Inflammatory macrophage (primary cell): ENCODE measurements at regions not wholly inside any gene's neighbourhood (a gene's known extent, or its start where the extent isn't known, plus 50 kb on each side); places are given as distances from the start of the nearest gene placed in this dataset.

Experiments used
- DNase-seq, 2 donors: peaks; one replicate each; pipeline ENCODE4 v3.0.0-alpha.2; 2020 to 2022

GRCh38 chr16:79809376-79809775, 208.8 kb upstream of the MAF start:
- DNase-seq: no peak

GRCh38 chr16:79808731-79809130, 208.2 kb upstream of the MAF start:
- DNase-seq: no peak

GRCh38 chr16:79806757-79807156, 206.2 kb upstream of the MAF start:
- DNase-seq: no peak

GRCh38 chr16:79805621-79806020, 205.1 kb upstream of the MAF start:
- DNase-seq: no peak

DNA sequence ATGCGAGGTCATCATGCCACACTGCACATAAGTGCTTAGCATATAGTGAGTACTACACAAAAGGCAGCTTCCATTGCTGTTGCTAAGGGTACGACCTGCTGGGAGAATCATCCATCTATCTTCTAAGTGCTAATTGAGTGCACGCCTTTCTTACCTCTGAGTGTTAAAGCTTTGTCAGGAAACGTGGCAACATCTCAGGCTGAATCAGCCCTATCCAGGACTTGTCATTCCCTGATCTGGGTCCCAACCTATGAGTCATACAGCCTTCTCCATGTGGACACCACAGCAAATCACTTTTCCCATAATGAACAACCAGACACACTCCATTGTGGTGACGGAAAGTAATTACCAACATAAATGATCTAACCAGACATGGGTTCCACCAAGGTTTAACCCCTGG, 201.1 kb upstream of the MAF start:
- DNase-seq: no peak

GRCh38 chr16:79800016-79800608, 199.6 kb upstream of the MAF start:
- DNase-seq: no peak

DNA sequence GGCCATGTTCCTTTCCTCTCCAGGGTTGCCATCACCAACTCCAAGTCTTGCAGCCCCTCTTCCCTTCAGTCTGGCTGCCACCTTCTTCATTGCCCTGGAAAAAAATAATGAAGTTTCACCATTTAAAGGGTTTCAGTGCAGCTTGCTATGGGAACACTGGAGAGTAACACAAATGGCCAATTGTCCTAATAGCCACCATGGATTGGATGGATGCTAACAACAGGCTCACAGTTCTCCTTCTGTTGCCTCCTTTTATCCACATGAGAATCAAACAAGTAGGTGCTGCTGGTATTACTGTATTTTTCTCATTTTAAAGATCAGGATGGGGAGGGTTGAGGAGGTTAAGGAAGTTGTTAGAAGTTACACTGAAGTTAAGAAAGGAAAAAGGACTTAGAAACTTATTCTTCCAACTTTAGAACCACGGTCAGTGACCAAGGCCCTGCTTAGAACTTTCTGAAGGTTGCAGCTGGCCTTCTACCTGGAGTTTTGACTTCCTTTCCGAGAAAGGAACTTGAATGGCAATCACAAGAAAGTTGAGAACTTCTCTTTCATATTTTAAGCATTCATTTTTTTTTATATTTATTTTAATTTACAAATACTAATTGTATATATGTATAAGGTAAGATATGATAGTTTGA, 198.0 kb upstream of the MAF start:
- no peak for DNase-seq

GRCh38 chr16:79797486-79797885, 196.9 kb upstream of the MAF start:
- DNase-seq: no peak

DNA sequence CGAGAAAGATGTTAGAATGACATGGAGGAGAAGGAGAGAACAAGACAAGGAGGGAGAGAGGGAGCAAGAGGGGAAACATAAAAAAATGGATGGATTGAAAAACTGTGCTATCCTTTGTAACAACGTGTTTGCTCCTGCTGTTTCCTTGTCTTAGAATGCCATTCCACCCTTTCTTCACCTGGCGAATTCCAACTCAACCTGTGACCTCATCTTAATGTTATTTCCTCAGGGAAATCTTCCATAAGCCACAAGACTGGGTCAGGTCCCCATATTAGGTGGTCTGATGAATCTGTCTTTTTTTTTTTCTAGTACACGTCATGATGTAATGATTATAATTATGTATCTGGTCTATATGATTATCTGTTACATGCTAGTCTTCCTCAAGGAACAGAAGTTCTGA, 195.0 kb upstream of the MAF start:
- DNase-seq: no peak

DNA sequence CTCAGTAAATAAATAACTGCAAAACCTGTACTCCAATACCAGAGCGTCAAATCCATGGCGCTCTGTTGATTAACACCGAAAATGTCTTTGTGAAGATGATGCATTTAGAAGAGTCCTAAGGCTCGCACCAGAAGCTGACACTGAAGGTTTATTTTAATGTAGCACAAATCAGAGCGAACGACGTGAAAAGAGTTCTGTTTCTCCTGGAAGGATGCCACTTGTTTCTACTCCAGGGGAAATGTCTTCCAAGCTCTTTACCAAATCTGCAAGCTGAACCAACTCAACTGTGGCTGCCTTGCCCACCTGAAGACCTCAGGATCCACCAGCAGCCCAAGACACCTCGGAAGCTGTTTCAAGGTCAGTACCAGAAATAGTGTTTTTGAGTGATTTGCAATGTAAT, 194.4 kb upstream of the MAF start:
- DNase-seq: no peak

- no peak for DNase-seq
These were observed 192.3 kb upstream of the MAF start for GRCh38 chr16:79792664-79793351.

GRCh38 chr16:79792076-79792475, 191.5 kb upstream of the MAF start:
- no peak for DNase-seq

DNA sequence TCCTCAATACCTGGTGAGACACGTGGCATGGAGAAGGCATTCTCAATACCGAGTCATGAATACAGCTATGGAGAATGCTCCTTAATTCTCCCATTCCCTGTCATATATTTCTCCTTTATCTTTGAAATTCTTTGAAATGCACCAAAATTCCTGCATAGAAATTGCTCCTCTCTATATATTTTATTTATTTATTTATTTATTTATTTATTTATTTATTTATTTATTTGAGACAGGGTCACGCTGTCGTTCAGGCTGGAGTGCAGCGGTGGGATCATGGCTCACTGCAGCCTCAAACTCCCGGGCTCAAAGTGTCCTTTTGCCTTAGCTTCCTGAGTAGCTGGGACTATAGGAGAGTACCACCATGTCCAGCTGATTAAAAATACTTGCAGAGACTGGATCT, 190.3 kb upstream of the MAF start:
- no peak for DNase-seq

DNA sequence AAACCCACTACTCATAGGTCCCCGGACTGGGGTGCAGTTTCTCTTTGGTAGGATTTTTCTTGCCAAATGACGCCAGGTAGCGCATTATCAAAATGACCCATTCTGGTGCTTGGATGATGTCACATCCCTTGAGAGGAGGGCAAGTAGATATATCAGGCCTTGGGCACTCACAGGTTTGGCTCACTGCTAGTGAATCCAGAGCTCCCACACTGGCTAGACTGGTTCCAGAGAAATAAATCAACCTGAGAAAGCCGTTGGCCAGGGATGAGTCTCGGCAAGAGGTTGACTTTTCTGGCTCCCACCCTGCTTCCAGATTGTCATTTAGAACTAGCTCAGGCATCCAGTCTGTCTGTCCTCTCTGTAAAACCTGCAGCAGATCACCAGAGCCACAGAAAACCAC, 188.4 kb upstream of the MAF start:
- DNase-seq: no peak

GRCh38 chr16:79786389-79786788, 185.9 kb upstream of the MAF start:
- no peak for DNase-seq

DNA sequence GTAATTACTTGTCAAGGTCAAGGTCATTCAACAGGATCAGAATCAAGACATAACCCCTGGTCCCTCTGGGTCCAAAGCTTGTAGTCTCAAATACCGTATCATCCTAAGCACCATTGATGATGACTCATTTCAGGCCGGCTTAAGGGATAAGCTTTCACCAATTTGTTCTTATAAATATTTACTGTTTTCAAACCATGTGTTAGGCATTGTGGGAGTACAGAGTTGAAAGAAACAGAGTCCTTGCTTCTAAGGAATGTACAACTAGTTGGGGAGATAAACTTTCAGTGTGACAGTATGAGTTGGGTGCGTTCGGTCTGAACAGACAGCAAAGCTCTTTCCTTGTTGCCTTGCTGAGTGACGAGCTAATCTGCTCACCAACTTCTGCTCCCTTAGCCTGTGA, 183.5 kb upstream of the MAF start:
- no peak for DNase-seq

DNA sequence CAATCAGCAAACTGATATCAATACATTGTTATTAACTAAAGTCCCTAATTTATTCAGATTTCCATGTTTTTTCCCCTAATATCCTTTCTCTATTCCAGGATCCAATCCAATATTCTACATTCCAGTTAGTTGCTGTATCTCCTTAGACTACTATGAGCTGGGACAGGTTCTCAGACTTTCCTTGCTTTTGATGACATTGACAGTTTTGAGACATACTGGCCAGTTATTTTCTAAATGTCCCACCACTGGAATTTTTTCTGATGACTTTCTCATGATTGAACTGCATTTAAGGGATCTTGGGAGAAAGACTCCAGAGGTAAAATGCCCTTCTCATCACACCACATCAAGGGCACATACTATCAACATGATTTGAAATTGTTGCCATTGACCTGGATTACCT, 177.1 kb upstream of the MAF start:
- no peak for DNase-seq

DNA sequence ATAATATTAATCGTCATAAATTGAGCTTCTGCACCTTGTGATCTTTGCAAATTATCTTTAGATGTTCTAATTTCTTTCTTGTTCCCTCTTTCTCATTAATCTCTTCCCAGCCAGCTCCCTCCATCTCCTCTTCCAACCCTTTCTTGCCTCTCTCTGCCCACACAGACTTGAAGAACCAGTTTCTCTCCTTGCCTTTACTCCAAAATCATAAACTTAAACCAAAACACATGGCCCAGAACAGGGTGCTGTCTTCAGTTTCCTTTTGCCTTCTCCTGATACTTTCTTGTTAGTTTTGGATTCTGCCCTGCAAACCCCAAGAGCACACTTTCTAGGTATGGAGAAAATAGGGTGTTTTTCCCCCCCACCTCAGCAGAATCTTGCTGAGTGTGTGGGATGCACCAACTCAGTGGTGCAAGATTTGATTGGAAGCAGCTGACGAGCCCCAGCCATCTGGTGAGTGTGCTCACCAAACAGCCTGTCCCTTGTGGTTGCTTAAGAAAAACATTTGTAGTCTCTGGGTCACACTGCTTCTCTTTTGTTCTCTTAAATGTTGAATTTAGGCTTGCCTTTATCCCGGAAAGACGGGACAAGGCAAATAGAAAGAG, 175.8 kb upstream of the MAF start:
- DNase-seq: no peak

DNA sequence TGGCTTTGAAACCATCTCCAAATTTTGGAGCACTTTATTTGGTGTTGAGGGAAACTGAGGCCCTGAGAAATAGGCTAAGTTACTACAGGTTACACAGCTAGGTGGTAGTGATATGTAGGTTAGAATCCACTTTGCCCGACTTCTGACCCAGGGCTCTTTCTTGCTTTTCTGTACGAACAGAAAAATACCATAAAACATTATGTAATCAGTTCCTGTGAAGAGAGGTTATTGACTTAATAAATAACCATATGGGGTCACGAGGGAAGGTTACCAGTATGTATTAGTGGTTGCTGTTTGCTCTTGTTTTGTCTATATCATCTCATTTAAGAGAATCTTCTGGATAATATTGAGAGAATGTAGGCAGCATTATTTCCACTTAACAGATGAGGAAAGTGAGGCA, 172.2 kb upstream of the MAF start:
- no peak for DNase-seq

DNA sequence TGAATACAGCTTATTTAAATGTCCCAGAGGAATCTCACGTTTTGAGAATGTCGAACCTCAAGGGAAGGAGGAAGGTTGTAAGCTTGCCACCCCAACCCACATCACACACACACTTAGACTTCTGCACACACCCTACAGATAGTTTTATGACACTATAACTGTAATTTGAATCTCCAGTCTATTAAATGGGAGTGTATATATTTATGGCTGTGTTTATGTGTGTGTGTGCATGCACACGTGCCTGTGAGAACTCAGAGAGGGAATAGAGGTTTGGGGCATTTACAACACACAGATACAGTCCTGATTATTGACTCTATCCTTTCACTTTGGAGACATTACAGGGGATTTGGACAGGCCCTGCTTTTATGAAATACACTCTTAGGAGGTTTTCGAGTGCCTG, 171.5 kb upstream of the MAF start:
- DNase-seq: no peak

- peak; percentile 85 for DNase-seq
These were observed 169.9 kb upstream of the MAF start for GRCh38 chr16:79770244-79771064.

DNA sequence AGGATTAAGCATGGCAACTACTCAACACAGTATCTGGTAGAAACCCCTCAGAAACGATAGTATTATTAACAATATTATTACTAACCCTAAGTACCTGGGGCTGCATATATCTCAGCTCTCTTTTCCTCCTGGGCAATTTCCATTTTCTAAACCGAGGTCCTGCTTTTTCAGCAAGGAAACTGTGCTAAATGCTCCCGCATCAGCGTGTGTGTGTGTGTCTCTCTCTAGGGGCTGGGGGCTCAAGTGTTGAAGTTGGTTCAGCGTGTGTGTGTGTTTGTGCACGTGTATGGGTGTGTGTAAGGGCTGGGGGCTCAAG, 169.3 kb upstream of the MAF start:
- no peak for DNase-seq

- peak; percentile 55 to 59 for DNase-seq
These were observed 168.9 kb upstream of the MAF start for GRCh38 chr16:79769270-79769927.
